ENCODE measurements at regions not wholly inside any gene's neighbourhood (a gene's known extent, or its start where the extent isn't known, plus 50 kb on each side); places are given as distances from the start of the nearest gene placed in this dataset.

GRCh38 chr6:166713434-166714186 is 86.6 kb upstream of the RPS6KA2 start:
- no peak for TF ChIP-seq POLR2A (IDR thresholded peaks at IDR 0.05)
- TF ChIP-seq CTCF (IDR thresholded peaks at IDR 0.05), result no peak
